ENCODE measurements at regions not wholly inside any gene's neighbourhood (a gene's known extent, or its start where the extent isn't known, plus 50 kb on each side); places are given as distances from the start of the nearest gene placed in this dataset.

- no peaks in the 10 kb centered on the region for H3K9me3 ChIP-seq
- H3K27me3 ChIP-seq, result no peaks in the 10 kb centered on the region
- H3K4me3 ChIP-seq, result no peak overlapping the region
- H3K36me3 ChIP-seq, result no peaks in the 10 kb centered on the region
- DNase-seq, result peak; percentile 49
These were observed 167.1 kb downstream of the EFNB1 start for GRCh38 chrX:68995780-68996551.

- no peak for DNase-seq
- no peaks in the 10 kb centered on the region for H3K9me3 ChIP-seq
- H3K27me3 ChIP-seq, result no peaks in the 10 kb centered on the region
- no peaks in the 10 kb centered on the region for H3K36me3 ChIP-seq
- no peak overlapping the region for H3K4me3 ChIP-seq
These were observed 166.6 kb downstream of the EFNB1 start for GRCh38 chrX:68995386-68995779.

GRCh38 chrX:68994891-68995255 lies 166.1 kb downstream of the EFNB1 start:
- DNase-seq, result no peak

GRCh38 chrX:68994135-68994890 lies 165.5 kb downstream of the EFNB1 start:
- H3K27me3 ChIP-seq, result no peaks in the 10 kb centered on the region
- DNase-seq, result no peak
- H3K9me3 ChIP-seq, result no peaks in the 10 kb centered on the region
- no peaks in the 10 kb centered on the region for H3K36me3 ChIP-seq
- H3K4me3 ChIP-seq, result no peak overlapping the region

More at GRCh38 chrX:68994891-68995255, 166.1 kb downstream of the EFNB1 start:
- Histone ChIP-seq H3K36me3 (no peaks in the 10 kb centered on the region), H3K9me3 (no peaks in the 10 kb centered on the region), H3K27me3 (no peaks in the 10 kb centered on the region), H3K4me3 (no peak overlapping the region)

GRCh38 chrX:68992821-68993397 lies 164.1 kb downstream of the EFNB1 start:
- DNase-seq, result no peak
- Histone ChIP-seq H3K27me3 (no peaks in the 10 kb centered on the region), H3K4me3 (no peak overlapping the region), H3K36me3 (no peaks in the 10 kb centered on the region), H3K9me3 (no peaks in the 10 kb centered on the region)

GRCh38 chrX:68991691-68992345 lies 163.0 kb downstream of the EFNB1 start:
- Histone ChIP-seq H3K4me3 (no peak overlapping the region), H3K27me3 (no peaks in the 10 kb centered on the region), H3K36me3 (no peaks in the 10 kb centered on the region), H3K9me3 (no peaks in the 10 kb centered on the region)
- no peak for DNase-seq

GRCh38 chrX:68990948-68991347 lies 162.1 kb downstream of the EFNB1 start:
- Histone ChIP-seq H3K4me3 (no peak overlapping the region), H3K27me3 (no peaks in the 10 kb centered on the region), H3K36me3 (no peaks in the 10 kb centered on the region), H3K9me3 (no peaks in the 10 kb centered on the region)
- no peak for DNase-seq

GRCh38 chrX:68989865-68990606 lies 161.2 kb downstream of the EFNB1 start:
- DNase-seq, result peak; percentile 45
- H3K4me3 ChIP-seq, result no peak overlapping the region
- no peaks in the 10 kb centered on the region for H3K36me3 ChIP-seq
- H3K9me3 ChIP-seq, result no peaks in the 10 kb centered on the region
- H3K27me3 ChIP-seq, result no peaks in the 10 kb centered on the region

- DNase-seq, result no peak
- no peak overlapping the region for H3K4me3 ChIP-seq
- no peaks in the 10 kb centered on the region for H3K27me3 ChIP-seq
- H3K36me3 ChIP-seq, result no peaks in the 10 kb centered on the region
- no peaks in the 10 kb centered on the region for H3K9me3 ChIP-seq
These were observed 160.6 kb downstream of the EFNB1 start for GRCh38 chrX:68989456-68989855.

- H3K4me3 ChIP-seq, result no peak overlapping the region
These were observed 160.0 kb downstream of the EFNB1 start for GRCh38 chrX:68988865-68989264.

GRCh38 chrX:68985135-68985755 lies 156.4 kb downstream of the EFNB1 start:
- no peak for DNase-seq
- no peak overlapping the region for H3K4me3 ChIP-seq
- H3K36me3 ChIP-seq, result no peaks in the 10 kb centered on the region
- H3K27me3 ChIP-seq, result no peaks in the 10 kb centered on the region
- H3K9me3 ChIP-seq, result no peaks in the 10 kb centered on the region

More at GRCh38 chrX:68988865-68989264, 160.0 kb downstream of the EFNB1 start:
- no peaks in the 10 kb centered on the region for H3K9me3 ChIP-seq
- DNase-seq, result no peak
- H3K27me3 ChIP-seq, result no peaks in the 10 kb centered on the region
- no peaks in the 10 kb centered on the region for H3K36me3 ChIP-seq

GRCh38 chrX:68983004-68983857 lies 154.4 kb downstream of the EFNB1 start:
- no peak overlapping the region for H3K4me3 ChIP-seq
- no peaks in the 10 kb centered on the region for H3K9me3 ChIP-seq
- no peaks in the 10 kb centered on the region for H3K36me3 ChIP-seq
- no peak for DNase-seq
- no peaks in the 10 kb centered on the region for H3K27me3 ChIP-seq

- H3K4me3 ChIP-seq, result no peak overlapping the region
- no peaks in the 10 kb centered on the region for H3K27me3 ChIP-seq
- DNase-seq, result no peak
- H3K36me3 ChIP-seq, result no peaks in the 10 kb centered on the region
- H3K9me3 ChIP-seq, result no peaks in the 10 kb centered on the region
These were observed 153.7 kb downstream of the EFNB1 start for GRCh38 chrX:68982476-68982875.

- Histone ChIP-seq H3K36me3 (no peaks in the 10 kb centered on the region), H3K27me3 (no peaks in the 10 kb centered on the region), H3K4me3 (no peak overlapping the region), H3K9me3 (no peaks in the 10 kb centered on the region)
- no peak for DNase-seq
These were observed 152.2 kb downstream of the EFNB1 start for GRCh38 chrX:68980906-68981616.

GRCh38 chrX:68978655-68979054 lies 149.8 kb downstream of the EFNB1 start:
- H3K4me3 ChIP-seq, result no peak overlapping the region
- H3K27me3 ChIP-seq, result no peaks in the 10 kb centered on the region
- H3K9me3 ChIP-seq, result no peaks in the 10 kb centered on the region
- no peak for DNase-seq
- H3K36me3 ChIP-seq, result no peaks in the 10 kb centered on the region

Measured in MG63 (cell line).